Choroid plexus epithelial cell (primary cell): ENCODE measurements at regions not wholly inside any gene's neighbourhood (a gene's known extent, or its start where the extent isn't known, plus 50 kb on each side); places are given as distances from the start of the nearest gene placed in this dataset.
"Not testable (repeated sequence)": the region's sequence is repeated elsewhere in the genome, so short reads cannot be mapped to it uniquely, and the experiment has no call there.

Experiments
- DNase-seq: peaks from one replicate; pipeline ENCODE4 v3.0.0-alpha.2; 2010; ENCODE audit warnings: low read depth
- H3K4me3 ChIP-seq: 2 replicates; pipeline ENCODE4 v1.5.1; 2011; ENCODE audit warnings: low read depth, mild to moderate bottlenecking, control low read depth, low read length, moderate library complexity
- TF ChIP-seq, protein P1 (sequence below): conservative IDR thresholded peaks from 2 replicates; pipeline ENCODE4 v1.5.1; 2011; ENCODE audit warnings: low read depth, mild to moderate bottlenecking, control low read depth, inconsistent platforms, low read length, moderate library complexity

DNA sequence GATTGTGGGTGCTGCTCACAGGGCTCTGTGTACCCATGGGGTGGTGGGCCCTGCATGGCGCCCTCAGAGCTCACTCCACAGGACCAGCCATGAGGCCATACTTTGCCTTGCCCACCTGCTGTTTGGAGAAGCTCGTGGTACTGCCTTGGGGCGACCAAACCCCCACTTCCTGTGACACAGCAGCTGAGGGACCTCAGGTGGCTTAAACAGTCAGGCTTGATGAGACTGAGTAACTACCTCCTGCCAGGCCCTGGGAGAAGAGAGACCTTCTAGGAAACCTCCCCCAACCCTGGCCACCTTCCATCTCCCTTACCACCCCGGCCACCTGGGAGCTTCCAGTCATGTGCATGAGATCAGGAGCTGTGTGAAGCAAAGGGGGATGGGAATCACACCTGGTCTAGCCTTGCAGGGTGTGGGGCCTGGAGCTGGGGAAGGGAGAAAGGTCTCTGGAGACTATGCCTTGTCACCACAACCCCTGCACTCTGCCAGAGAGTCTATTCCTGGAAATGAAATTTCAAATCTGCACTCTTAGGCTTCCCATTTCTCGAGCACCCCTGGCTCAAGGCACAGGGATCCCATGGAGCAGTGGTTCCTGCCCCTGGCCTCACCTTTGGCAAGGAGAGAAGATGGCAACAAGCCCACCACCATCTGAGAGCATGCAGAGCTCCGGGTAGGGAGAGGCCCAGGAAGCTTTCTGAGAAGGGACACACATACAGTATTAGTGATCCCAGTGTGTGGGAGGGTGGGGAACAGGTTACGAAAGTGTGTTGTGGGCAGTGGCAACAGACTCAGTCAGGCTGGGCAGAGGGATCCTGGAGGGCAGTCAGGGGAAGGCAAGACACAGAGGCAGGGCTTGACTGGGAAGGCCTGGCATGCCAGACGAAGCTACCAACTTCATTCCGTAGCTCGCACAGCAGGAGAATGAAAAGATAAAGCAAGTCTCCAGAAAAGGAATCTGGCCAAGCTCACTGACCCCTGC, 125.0 kb downstream of the URI1 start:
- TF ChIP-seq, protein P1, sequence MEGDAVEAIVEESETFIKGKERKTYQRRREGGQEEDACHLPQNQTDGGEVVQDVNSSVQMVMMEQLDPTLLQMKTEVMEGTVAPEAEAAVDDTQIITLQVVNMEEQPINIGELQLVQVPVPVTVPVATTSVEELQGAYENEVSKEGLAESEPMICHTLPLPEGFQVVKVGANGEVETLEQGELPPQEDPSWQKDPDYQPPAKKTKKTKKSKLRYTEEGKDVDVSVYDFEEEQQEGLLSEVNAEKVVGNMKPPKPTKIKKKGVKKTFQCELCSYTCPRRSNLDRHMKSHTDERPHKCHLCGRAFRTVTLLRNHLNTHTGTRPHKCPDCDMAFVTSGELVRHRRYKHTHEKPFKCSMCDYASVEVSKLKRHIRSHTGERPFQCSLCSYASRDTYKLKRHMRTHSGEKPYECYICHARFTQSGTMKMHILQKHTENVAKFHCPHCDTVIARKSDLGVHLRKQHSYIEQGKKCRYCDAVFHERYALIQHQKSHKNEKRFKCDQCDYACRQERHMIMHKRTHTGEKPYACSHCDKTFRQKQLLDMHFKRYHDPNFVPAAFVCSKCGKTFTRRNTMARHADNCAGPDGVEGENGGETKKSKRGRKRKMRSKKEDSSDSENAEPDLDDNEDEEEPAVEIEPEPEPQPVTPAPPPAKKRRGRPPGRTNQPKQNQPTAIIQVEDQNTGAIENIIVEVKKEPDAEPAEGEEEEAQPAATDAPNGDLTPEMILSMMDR: no peak
- no peak for DNase-seq
- no peak overlapping the region for H3K4me3 ChIP-seq

DNA sequence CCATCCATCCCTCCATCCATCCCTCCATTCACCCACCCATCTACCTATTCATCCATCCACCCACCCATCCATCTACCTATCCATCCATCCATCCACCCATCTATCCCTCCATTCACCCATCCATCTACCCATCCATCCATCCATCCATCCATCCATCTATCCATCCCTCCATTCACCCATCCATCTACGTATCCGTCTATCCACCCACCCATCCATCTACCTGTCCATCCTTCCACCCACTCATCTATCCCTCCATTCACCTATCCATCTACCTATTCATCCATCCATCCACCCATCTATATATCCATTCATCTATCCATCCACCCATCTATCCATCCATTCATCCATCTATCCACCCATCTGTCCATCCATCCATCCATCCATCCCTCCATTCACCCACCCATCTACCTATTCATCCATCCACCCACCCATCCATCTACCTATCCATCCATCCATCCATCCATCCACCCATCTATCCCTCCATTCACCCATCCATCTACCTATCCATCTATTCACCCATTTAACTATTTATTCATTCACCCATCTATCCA, 126.0 kb downstream of the URI1 start:
- H3K4me3 ChIP-seq, DNase-seq: not testable (repeated sequence)

DNA sequence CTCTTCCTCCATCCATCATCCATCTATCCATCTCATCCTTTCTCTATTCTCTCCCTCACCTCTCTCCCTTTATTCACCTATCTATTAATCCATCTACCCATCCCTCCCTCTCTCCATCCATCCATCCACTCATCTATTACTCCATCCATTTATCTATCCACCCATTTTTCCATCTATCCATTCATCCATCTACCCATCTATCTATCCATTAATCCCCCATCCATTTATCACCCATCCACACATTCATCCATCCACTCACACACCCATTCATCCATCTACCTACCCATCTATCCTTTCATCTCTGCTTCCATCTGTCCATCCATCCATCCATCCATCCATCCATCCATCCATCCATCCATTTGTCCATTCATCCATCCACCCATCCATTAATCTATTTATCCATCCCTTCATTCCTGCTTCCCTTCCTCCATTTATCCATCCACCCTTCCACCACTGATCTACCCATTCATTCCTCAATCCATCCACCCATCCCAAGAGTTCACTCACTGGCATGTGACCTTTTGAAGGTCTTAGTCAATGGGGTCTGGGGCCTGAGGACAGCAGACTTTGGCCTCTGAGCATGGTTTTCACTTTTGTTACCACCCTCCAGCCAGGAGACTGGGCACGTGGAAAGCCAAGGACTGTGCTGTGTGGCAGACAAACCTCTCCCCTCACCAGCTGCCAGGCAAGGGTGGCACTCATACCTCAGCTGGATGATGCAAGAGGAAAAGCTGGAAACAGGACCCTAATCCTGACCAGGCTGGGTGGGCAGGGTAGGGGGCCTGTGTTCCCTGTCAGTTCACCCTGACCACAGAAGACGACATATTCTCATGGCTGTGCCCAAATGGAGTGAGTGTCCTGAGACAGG, 126.7 kb downstream of the URI1 start:
- DNase-seq: no peak
- H3K4me3 ChIP-seq: no peak overlapping the region
- TF ChIP-seq, protein P1: no peak

DNA sequence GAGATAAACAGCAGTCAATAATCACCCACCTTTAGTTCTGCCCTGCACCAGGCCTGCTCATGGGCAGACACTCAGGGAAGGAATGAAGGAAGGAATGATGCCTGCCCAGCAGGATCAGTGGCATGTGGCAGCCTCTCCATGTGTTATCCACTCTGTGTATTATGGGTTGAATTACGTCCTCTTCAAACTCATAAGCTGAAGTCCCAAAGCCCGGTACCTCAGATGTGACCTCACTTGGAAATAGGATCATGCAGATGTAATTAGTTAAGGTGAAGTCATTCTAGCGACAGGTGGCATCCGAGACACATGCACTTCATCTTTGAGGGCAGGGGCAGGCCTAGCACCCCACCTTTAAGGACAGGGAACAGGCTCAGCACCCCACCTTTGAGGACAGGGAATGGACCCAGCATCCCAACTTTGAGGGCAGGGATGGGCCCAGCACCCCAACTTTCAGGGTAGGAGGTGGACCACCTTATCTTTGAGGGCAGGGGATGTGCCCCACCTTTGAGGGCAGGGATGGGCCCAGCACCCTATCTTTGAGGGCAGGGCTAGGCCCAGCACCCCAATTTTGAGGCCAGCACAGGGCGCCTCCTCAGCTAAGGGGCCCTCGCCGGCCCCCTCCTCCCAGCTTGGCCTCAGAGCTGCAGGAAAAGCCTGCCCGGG, 127.6 kb downstream of the URI1 start:
- TF ChIP-seq, protein P1: no peak
- DNase-seq: no peak
- no peak overlapping the region for H3K4me3 ChIP-seq

DNA sequence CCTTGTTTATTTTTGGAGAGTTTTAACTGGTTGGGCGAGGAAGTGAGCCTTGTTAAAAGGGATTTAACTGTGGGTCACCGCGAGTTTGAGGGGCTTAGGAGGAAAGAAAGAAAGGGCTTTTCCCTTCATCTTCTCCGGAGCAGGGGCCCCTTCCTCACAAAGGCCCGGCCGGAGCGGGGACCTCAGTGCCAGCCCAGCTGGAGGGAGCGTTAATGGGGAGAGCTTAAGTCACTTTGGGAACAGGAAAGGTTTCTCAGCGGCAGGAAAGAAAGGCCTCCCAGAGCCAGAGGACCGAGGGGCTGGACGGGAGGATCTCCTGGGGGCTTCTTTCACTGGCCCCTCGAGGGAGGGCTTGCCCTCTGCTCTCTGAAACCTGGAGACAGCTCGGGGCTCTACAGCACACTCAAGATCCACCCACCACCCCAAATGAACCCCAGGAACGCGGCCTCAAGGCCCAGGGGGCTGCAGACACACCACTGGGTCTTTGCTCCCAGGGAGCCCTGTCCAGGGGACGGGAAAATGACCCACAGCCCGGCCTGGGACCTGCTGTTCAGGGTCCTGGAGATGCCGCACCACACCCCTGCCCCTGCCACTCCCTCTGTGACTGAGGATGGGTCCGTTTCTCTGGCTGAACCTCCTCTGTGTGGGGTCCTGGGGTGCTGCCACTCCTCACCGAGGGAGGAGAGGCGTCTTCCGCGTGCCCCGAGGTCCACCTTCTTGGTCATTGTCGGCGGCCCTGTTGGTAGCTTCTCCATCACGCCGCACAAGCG, 128.3 kb downstream of the URI1 start:
- H3K4me3 ChIP-seq: no peak overlapping the region
- TF ChIP-seq, protein P1: no peak
- DNase-seq: no peak

DNA sequence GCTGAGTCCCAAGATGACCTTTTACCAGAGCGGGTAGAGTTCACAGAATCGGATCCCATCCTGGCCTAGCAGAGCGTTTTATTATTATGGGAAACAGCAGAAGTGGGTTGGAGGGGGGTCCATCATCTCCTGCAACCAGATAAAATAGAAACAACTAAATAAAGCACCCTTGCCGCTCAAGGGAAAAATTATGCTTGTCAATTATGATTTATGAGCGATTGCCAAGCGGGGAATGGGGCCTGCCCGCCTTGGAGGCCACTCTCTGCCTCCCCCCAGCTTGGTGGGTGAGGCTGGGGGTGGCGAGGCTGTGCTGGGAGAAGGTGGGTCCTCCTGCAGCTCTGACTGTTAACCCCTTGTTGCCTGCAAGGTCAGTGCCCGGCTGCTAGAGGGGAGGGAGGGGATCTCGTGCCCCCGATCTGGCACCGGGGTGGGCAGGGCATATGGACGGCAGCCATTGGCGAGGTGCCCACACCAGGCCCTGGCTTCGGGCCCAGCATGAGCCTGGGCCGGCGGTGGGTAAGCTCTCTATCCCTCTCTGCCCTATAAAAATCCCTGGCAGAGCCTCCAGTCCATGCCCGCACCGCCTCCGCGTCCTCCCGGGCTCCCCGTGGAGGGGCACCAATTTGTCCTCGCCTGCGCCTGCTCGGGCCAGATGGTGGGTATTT, 129.1 kb downstream of the URI1 start:
- no peak for DNase-seq
- TF ChIP-seq, protein P1: no peak
- H3K4me3 ChIP-seq: no peak overlapping the region
